ENCODE measurements at regions not wholly inside any gene's neighbourhood (a gene's known extent, or its start where the extent isn't known, plus 50 kb on each side); places are given as distances from the start of the nearest gene placed in this dataset.

- no peak for TF ChIP-seq POLR2A (IDR thresholded peaks at IDR 0.05)
- no peak for TF ChIP-seq CTCF (IDR thresholded peaks at IDR 0.05)
- no peak for TF ChIP-seq EP300 (IDR thresholded peaks at IDR 0.05)
These were observed 326.9 kb upstream of the HNRNPA3 start for GRCh38 chr2:176885661-176886060.
